Fibroblast of peridontal ligament (primary cell): ENCODE measurements at regions not wholly inside any gene's neighbourhood (a gene's known extent, or its start where the extent isn't known, plus 50 kb on each side); places are given as distances from the start of the nearest gene placed in this dataset.
"Not testable (repeated sequence)": the region's sequence is repeated elsewhere in the genome, so short reads cannot be mapped to it uniquely, and the experiment has no call there.

Experiments used
- DNase-seq: peaks from one replicate; pipeline ENCODE4 v3.0.0-alpha.2; 2010; ENCODE audit errors: extremely low read depth

DNA sequence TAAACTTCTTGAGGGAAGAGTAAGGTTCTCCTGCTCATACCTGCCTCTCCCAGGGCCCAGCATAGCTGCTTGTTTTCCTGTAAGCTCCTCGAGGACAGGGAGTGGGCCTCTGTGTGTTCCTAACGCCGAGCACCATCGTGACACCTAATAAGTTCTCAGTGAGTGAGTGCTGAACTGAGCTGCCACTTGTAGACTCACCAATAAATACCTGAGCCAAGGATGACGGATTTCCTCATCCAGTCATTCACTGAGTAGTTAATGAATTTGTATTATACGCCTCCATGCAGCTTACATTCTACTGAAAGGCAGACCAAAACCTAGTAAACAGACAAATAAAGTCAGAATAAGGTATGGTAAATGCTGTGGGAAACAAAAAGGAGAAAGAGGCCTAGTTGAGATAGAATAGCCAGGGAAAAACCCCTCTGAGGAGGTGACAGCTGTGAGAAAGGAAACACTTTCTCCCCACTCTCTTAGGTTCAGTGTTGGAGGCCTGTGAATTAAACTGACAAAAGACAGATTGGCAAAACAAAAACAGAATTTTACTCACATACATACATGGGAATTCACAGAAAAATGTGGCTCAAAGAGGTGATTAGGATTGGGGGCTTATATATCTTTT lies 138.6 kb downstream of the B3GNT2 start:
- no peak for DNase-seq

DNA sequence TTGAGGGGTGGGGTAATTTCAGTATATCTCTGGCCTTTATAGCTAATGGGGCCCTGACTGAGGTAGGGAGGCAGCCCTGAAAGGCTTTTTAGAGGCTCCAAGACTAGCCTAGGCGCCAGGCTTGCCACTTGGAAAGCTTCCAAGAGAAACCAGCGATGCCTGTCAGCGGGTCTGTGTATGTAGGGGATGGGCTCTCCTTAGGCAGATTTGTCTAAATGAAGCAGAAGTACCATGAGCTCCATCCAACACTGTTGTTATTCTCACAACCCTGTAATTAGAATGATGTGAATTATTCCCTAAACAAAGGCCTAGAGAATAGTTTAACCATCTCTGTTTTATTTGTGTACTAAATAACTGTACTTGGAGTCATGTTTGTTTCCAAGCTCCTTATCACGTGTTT lies 138.1 kb downstream of the B3GNT2 start:
- DNase-seq, result no peak

DNA sequence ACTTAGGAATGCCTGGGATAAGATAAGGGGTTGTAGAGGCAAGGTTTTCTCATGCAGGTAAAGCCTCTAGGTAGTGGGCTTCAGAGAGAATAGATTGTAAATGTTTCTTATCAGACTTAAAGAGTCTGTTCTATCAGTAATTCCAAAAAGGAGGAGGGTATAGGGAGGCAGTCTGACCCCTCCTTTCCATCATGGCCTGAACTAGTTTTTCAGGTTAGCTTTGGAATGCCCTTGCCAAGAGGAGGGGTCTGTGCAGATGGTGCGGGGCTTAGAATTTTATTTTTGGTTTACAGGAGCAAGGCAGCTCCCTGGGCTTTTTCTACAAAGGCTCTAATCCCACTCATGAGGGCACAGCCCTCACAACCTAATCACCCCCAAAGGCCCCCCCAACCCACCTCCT lies 135.0 kb downstream of the B3GNT2 start:
- no peak for DNase-seq

GRCh38 chr2:62329797-62330196 lies 133.9 kb downstream of the B3GNT2 start:
- DNase-seq, result no peak

GRCh38 chr2:62326735-62327134 lies 130.8 kb downstream of the B3GNT2 start:
- no peak for DNase-seq

GRCh38 chr2:62325398-62325797 lies 129.5 kb downstream of the B3GNT2 start:
- DNase-seq, result no peak

GRCh38 chr2:62321380-62322289 lies 125.7 kb downstream of the B3GNT2 start:
- no peak for DNase-seq

GRCh38 chr2:62320657-62321357 lies 124.9 kb downstream of the B3GNT2 start:
- DNase-seq, result no peak

DNA sequence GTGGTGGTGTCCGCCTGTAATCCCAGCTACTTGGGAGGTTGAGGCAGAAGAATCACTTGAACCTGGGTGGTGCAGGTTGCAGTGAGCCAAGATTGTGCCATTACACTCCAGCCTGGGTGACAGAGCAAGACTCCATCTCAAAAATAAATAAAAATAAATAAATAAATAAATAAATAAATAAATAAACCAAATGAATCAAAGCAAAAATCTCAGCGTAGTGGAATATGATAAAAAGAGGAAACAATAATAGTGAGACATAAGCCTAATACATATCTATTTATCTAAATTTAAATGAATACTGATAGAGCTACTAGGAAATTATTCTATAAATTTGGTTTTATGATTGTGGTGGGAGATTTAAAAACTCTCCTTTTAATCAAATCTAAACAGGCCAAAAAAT lies 124.2 kb downstream of the B3GNT2 start:
- not testable (repeated sequence) for DNase-seq

DNA sequence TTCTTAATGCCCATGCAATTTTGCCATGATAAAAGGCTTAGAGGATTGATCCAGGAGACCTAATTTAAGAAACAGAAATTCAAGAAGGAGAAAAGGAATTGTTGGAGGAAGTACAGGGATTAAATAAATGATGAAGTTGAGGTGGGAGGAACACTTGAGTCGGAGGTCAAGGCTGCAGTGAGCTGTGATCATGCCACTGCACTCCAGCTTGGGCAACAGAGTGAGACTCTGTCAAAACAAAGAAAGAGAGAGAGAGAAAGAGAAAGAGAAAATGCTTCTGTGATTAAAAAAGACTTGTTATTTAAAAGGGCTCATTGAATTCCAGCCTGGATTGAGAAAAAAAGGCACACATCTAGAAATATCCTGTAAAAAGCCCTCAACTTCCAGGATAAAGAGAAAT lies 123.2 kb downstream of the B3GNT2 start:
- no peak for DNase-seq

GRCh38 chr2:62315476-62315875 lies 119.6 kb downstream of the B3GNT2 start:
- no peak for DNase-seq

DNA sequence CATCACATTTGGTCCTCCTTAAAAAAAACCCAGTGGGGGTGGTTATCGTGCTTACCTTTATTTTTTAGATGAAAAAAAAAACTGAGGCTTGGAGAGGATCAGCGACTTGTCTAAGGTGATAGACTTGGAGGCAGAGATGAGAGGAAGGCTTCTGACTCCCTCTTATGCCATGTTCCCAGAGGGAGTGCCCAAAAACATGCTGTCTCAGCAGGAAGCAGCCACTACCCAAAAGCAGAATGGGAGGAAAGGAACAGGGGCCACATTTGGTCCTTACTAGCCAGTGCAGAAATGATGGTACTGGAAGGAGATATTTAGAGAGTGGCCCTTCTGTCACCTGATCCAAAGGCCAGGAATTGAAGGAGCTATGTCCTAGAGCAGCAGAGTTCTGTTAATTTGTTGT lies 118.4 kb downstream of the B3GNT2 start:
- no peak for DNase-seq

GRCh38 chr2:62313449-62314227 lies 117.7 kb downstream of the B3GNT2 start:
- DNase-seq, result no peak

DNA sequence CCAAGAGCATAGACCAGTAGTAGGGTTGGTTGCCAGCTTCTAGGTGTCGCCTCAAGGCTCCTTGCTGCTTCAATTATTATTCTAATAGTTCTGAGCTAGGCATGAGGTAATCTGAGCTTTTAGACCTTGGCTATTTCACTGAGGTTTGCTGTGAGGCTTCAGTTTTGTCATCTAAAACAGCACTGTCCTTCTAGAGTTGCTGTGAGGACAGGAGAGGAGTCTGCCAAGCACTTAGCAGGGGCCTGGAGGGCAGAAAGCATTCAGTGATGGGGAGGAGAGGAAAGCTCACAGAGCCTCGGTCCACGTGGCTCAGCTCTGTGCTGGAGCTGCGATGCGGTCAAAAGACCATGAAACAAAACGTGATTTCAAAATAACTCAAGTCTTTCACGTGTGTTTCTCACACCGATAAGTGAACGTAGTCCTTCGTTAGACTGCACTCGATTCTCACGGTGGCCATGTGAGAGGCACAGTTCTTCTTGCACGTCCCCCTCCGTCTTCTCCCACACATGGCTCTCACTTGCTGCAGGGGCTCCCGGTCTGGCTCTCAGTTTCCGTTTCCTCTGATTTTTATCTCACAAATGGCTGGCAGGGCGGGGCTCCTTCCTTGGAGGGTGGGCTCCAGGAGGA lies 113.7 kb downstream of the B3GNT2 start:
- peak; percentile 3 for DNase-seq

- DNase-seq, result no peak
These were observed 113.2 kb downstream of the B3GNT2 start for GRCh38 chr2:62309081-62309464.

GRCh38 chr2:62307469-62308389 lies 111.8 kb downstream of the B3GNT2 start:
- DNase-seq, result no peak

- DNase-seq, result no peak
These were observed 111.0 kb downstream of the B3GNT2 start for GRCh38 chr2:62306751-62307468.

DNA sequence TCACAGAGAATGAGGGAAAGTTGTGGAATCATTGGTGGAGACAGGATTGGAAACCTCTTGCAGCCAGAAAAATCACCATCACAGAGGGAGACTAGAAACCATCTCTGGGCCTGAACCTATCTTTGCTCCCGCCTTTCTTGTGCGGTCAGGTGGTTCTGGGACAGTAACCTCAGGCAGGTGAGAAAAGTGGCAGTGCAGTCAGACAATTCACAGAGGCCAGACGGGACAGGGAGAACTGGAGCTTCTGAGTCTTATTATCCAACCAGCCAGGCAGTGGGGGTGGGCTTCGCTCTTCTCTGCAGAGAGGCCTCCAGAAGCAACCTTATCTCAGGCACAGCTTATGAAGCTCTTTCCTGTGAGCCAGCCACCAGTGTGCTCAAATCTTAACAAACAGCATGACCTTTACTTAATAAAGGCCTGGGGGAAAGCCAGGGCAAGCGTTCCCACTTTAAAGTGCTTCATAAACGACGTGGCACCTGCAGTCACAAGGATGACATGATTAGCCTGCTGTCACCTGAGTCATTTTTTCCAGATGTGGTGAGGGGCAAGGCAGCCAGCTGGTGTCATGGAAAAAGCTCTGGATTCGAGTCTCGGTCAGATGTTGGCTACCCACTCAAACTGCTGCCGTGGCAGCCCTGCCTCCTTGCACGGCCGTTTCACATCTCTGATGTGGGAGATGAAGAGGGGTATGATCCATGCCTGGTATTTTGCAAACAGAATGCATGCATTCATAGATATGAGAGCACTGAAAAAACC lies 109.7 kb downstream of the B3GNT2 start:
- no peak for DNase-seq
